H9 (cell line): ENCODE measurements at regions not wholly inside any gene's neighbourhood (a gene's known extent, or its start where the extent isn't known, plus 50 kb on each side); places are given as distances from the start of the nearest gene placed in this dataset.

Experiments
- DNase-seq: peaks from one replicate; pipeline ENCODE4 v3.0.0-alpha.2; 2017
- H2AFZ ChIP-seq: one replicate; pipeline ENCODE4 v1.6.1; 2013; ENCODE audit warnings: mild to moderate bottlenecking, low read length, control low read depth, moderate library complexity
- H2AK5ac ChIP-seq: 2 replicates; pipeline ENCODE4 v1.6.1; 2013; ENCODE audit warnings: low read length, control low read depth, mixed read lengths; ENCODE audit not compliant: insufficient read length
- H2BK120ac ChIP-seq: one replicate; pipeline ENCODE4 v1.6.1; 2013; ENCODE audit warnings: low read depth, mild to moderate bottlenecking, low read length, control low read depth, inconsistent platforms; ENCODE audit not compliant: poor library complexity, severe bottlenecking
- H2BK12ac ChIP-seq: 2 replicates; pipeline ENCODE4 v1.6.1; 2013; ENCODE audit warnings: low read length, control low read depth, mixed read lengths, low read depth; ENCODE audit not compliant: insufficient read length
- H2BK15ac ChIP-seq: 2 replicates; pipeline ENCODE4 v1.6.1; 2013; ENCODE audit warnings: low read depth, low read length, control low read depth
- H2BK20ac ChIP-seq: one replicate; pipeline ENCODE4 v1.6.1; 2013; ENCODE audit warnings: low read depth, mild to moderate bottlenecking, low read length, control low read depth, inconsistent platforms; ENCODE audit not compliant: poor library complexity, severe bottlenecking
- H2BK5ac ChIP-seq: 2 replicates; pipeline ENCODE4 v1.6.1; 2013; ENCODE audit warnings: low read length, control low read depth, mixed read lengths; ENCODE audit not compliant: insufficient read length
- H3K14ac ChIP-seq: 2 replicates; pipeline ENCODE4 v1.6.1; 2013; ENCODE audit warnings: low read length, control low read depth; ENCODE audit not compliant: insufficient read depth
- H3K18ac ChIP-seq: 2 replicates; pipeline ENCODE4 v1.6.1; 2013; ENCODE audit warnings: low read depth, mild to moderate bottlenecking, mixed read lengths, low read length, control low read depth; ENCODE audit not compliant: insufficient read length
- H3K23ac ChIP-seq: 2 replicates; pipeline ENCODE4 v1.6.1; 2013; ENCODE audit warnings: low read length, control low read depth, mixed read lengths, low read depth; ENCODE audit not compliant: insufficient read length
- H3K23me2 ChIP-seq: 2 replicates; pipeline ENCODE4 v1.6.1; 2013; ENCODE audit warnings: low read depth, mild to moderate bottlenecking, mixed read lengths, low read length, control low read depth; ENCODE audit not compliant: insufficient read length, poor library complexity, severe bottlenecking
- H3K27ac ChIP-seq: 2 replicates; pipeline ENCODE4 v1.5.1; 2013; ENCODE audit warnings: low read length, control low read depth, mixed read lengths, low read depth; ENCODE audit not compliant: insufficient read length
- H3K27me3 ChIP-seq: 2 replicates; pipeline ENCODE4 v1.6.1; 2013; ENCODE audit warnings: low read length, control low read depth, inconsistent platforms; ENCODE audit not compliant: insufficient read depth
- H3K4ac ChIP-seq: 2 replicates; pipeline ENCODE4 v1.6.1; 2013; ENCODE audit warnings: low read depth, mild to moderate bottlenecking, control low read depth, inconsistent platforms, low read length, moderate library complexity
- H3K4me1 ChIP-seq: 2 replicates; pipeline ENCODE4 v1.6.1; 2013; ENCODE audit warnings: low read length, control low read depth, inconsistent platforms; ENCODE audit not compliant: insufficient read depth
- H3K4me2 ChIP-seq: 2 replicates; pipeline ENCODE4 v1.6.1; 2013; ENCODE audit warnings: low read length, control low read depth, mixed read lengths; ENCODE audit not compliant: insufficient read length, insufficient read depth
- H3K56ac ChIP-seq: 2 replicates; pipeline ENCODE4 v1.6.1; 2013; ENCODE audit warnings: low read depth, mild to moderate bottlenecking, mixed read lengths, low read length, control low read depth; ENCODE audit not compliant: insufficient read length
- H3K79me1 ChIP-seq: 2 replicates; pipeline ENCODE4 v1.6.1; 2013; ENCODE audit warnings: low read depth, mild to moderate bottlenecking, moderate library complexity, low read length, control low read depth, inconsistent platforms; ENCODE audit not compliant: insufficient read depth, poor library complexity, severe bottlenecking
- H3K79me2 ChIP-seq: 2 replicates; pipeline ENCODE4 v1.6.1; 2013; ENCODE audit warnings: low read length, control low read depth, inconsistent platforms; ENCODE audit not compliant: insufficient read depth
- H3K9ac ChIP-seq: 2 replicates; pipeline ENCODE4 v1.6.1; 2013; ENCODE audit warnings: low read length, control low read depth, mixed read lengths; ENCODE audit not compliant: insufficient read length; ENCODE audit errors: extremely low read depth
- H3K9me3 ChIP-seq: one replicate; pipeline ENCODE4 v1.6.1; 2013; ENCODE audit warnings: low read depth, low read length, inconsistent platforms; ENCODE audit not compliant: control insufficient read depth
- H3T11ph ChIP-seq: one replicate; pipeline ENCODE4 v1.6.1; 2013; ENCODE audit warnings: mild to moderate bottlenecking, low read length, control low read depth, inconsistent platforms
- H4K20me1 ChIP-seq: one replicate; pipeline ENCODE4 v1.6.1; 2013; ENCODE audit not compliant: control insufficient read depth, insufficient read length, insufficient read depth
- H4K5ac ChIP-seq: 2 replicates; pipeline ENCODE4 v1.6.1; 2013; ENCODE audit warnings: low read depth, mild to moderate bottlenecking, mixed read lengths, low read length, control low read depth; ENCODE audit not compliant: insufficient read length
- H4K8ac ChIP-seq: replicated peaks from 2 replicates; pipeline ENCODE4 v1.6.1; 2013; ENCODE audit warnings: low read length, control low read depth, mixed read lengths, low read depth; ENCODE audit not compliant: insufficient read length
- H4K91ac ChIP-seq: 2 replicates; pipeline ENCODE4 v1.6.1; 2013; ENCODE audit warnings: low read depth, mild to moderate bottlenecking, moderate library complexity, mixed read lengths, low read length, control low read depth; ENCODE audit not compliant: insufficient read length
- H3K27ac Mint-ChIP-seq, 3 experiments: 2 replicates in 2 of 3; 3 replicates in 1 of 3; pipeline ENCODE4 v1.8.0; 2020 to 2021; ENCODE audit warnings: mixed read lengths in 3 of 3, mild to moderate bottlenecking in 1 of 3, moderate library complexity in 1 of 3
- H3K27me3 Mint-ChIP-seq: 2 replicates; pipeline ENCODE4 v1.8.0; 2021; ENCODE audit warnings: low read depth, mild to moderate bottlenecking, moderate library complexity, mixed read lengths
- H3K36me3 Mint-ChIP-seq, 3 experiments: 2 replicates in 2 of 3; 3 replicates in 1 of 3; pipeline ENCODE4 v1.8.0; 2020 to 2021; ENCODE audit warnings: low read depth in 3 of 3, mixed read lengths in 3 of 3; ENCODE audit not compliant: insufficient read depth in 1 of 3
- H3K4me1 Mint-ChIP-seq, 2 experiments: 2 replicates each; pipeline ENCODE4 v1.8.0; 2020; ENCODE audit warnings: mixed read lengths in 2 of 2
- H3K4me3 Mint-ChIP-seq, 2 experiments: 2 replicates in 1 of 2; 3 replicates in 1 of 2; pipeline ENCODE4 v1.8.0; 2020 to 2021; ENCODE audit warnings: mild to moderate bottlenecking in 2 of 2, mixed read lengths in 2 of 2, moderate library complexity in 1 of 2
- H3K9me3 Mint-ChIP-seq, 2 experiments: 2 replicates in 1 of 2; 3 replicates in 1 of 2; pipeline ENCODE4 v1.8.0; 2020; ENCODE audit warnings: mild to moderate bottlenecking in 2 of 2, mixed read lengths in 2 of 2, moderate library complexity in 1 of 2
- CTCF ChIP-seq: fragments of 200-600 bp; sonication (generic); conservative IDR thresholded peaks from 3 replicates; pipeline ENCODE4 v1.8.0; 2021; ENCODE audit warnings: antibody characterized with exemption, mild to moderate bottlenecking
- WGBS: extraction: QIAGEN DNeasy Blood & Tissue Kit; methylation state at CpG from one replicate; pipeline ENCODE4 v1.1.7; 2013; ENCODE audit warnings: missing lambda C conversion rate, low lambda C conversion rate, mixed read lengths; ENCODE audit not compliant: insufficient read length; ENCODE audit errors: extremely low coverage; 5-methylcytosine and 5-hydroxymethylcytosine counted together

- H3K4me2 ChIP-seq: no peak overlapping the region
- no peak overlapping the region for H2AK5ac ChIP-seq
- H4K91ac ChIP-seq: no peak overlapping the region
- no peak overlapping the region for H2BK5ac ChIP-seq
- H3K27ac ChIP-seq: no peak overlapping the region
- H4K8ac ChIP-seq: no peak overlapping the region
- no peaks in the 10 kb centered on the region for H3K79me2 ChIP-seq
- no peaks in the 10 kb centered on the region for H4K20me1 ChIP-seq
- H2BK12ac ChIP-seq: no peak overlapping the region
- no peaks in the 10 kb centered on the region for H3K27me3 ChIP-seq
- no peak overlapping the region for H2AFZ ChIP-seq
- H3K14ac ChIP-seq: no peak overlapping the region
- H3K4me1 ChIP-seq: no peaks in the 10 kb centered on the region
- no peak overlapping the region for H3T11ph ChIP-seq
- H3K9me3 ChIP-seq: no peaks in the 10 kb centered on the region
- no peak for DNase-seq
- H2BK20ac ChIP-seq: no peak overlapping the region
- H3K23me2 ChIP-seq: no peaks in the 10 kb centered on the region
- H3K18ac ChIP-seq: no peak overlapping the region
- no peaks in the 10 kb centered on the region for H3K79me1 ChIP-seq
- no peak overlapping the region for H2BK15ac ChIP-seq
- no peak overlapping the region for H3K27ac Mint-ChIP-seq
- H3K36me3 Mint-ChIP-seq: 0 out of 7 replicates have a peak, but pooled peaks cover 0 to 4% (median 0%) of the 10 kb centered on the region in 3 experiments
- TF ChIP-seq CTCF: no peak
- H3K4me3 Mint-ChIP-seq: no peak overlapping the region
- no peak overlapping the region for H3K9ac ChIP-seq
- H3K4ac ChIP-seq: no peak overlapping the region
- H2BK120ac ChIP-seq: no peak overlapping the region
- no peaks in the 10 kb centered on the region for H3K4me1 Mint-ChIP-seq
- no peak overlapping the region for H3K23ac ChIP-seq
- H3K27me3 Mint-ChIP-seq: peaks cover 4% of the 10 kb centered on the region; the same call in 1 of the 2 replicates
- no peak overlapping the region for H4K5ac ChIP-seq
- no CpG with 5 or more reads among the region's 3 CpGs for WGBS
- H3K9me3 Mint-ChIP-seq: peaks cover 4 to 5% of the 10 kb centered on the region in 2 experiments; a peak in 3 of 5 replicates
- H3K56ac ChIP-seq: no peak overlapping the region
Observed at GRCh38 chr14:24725311-24725710, 91.3 kb upstream of the GZMB start.
